Endometrium (tissue), 2 donors: ENCODE measurements at regions not wholly inside any gene's neighbourhood (a gene's known extent, or its start where the extent isn't known, plus 50 kb on each side); places are given as distances from the start of the nearest gene placed in this dataset.

ENCODE experiments used
- FAIRE-seq: peaks from 2 replicates; lab custom pipeline; 2012; peaks lifted over from hg19 to GRCh38; lab: Jason Lieb, UNC
- donor health status: control.
- donor health status: control.

GRCh38 chr15:39281094-39281493 lies 299.8 kb upstream of the THBS1 start:
- FAIRE-seq: no peak

GRCh38 chr15:39282663-39283208 lies 298.1 kb upstream of the THBS1 start:
- FAIRE-seq: no peak

- FAIRE-seq: no peak
Measured at GRCh38 chr15:39283531-39283930, 297.3 kb upstream of the THBS1 start.

GRCh38 chr15:39285071-39285470 lies 295.8 kb upstream of the THBS1 start:
- FAIRE-seq: peak; percentile 79

DNA sequence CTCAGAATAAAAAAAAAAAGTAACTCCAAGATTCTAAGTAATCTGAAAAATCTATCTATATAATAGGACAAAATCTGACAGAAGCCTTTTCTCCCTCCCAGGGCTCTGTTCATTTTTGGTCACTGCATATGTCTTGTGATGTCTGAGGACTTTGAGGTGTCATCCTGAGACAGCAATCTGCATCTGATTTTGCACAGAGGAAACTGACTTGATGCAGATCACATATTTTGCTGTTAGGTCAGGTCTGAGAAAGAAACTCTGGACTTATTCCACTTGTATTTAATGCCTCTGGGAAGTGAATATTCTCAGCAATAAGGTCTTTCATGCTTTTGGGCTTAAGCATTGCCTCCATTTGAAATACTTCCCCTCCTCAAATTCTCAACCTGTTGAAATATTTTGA lies 295.2 kb upstream of the THBS1 start:
- no peak for FAIRE-seq

DNA sequence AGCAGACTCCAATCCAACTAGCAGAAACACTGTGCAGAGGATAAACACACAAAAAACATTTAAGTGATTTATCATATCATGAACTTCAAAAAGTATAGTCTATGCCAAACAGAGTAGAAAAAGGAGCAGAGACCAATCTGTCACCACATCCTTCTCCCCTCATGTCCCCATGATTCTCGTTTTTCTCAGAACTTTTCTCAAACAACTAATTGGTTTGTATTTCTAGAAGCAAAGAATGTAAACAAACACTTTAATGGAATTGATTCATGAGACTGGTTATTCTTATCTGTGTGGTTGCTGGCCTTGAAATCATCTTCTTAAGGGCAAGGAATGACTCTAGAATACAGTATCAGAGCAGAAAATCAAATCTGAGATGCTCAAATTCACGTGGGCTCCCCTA lies 294.2 kb upstream of the THBS1 start:
- peak; percentile 92 for FAIRE-seq

DNA sequence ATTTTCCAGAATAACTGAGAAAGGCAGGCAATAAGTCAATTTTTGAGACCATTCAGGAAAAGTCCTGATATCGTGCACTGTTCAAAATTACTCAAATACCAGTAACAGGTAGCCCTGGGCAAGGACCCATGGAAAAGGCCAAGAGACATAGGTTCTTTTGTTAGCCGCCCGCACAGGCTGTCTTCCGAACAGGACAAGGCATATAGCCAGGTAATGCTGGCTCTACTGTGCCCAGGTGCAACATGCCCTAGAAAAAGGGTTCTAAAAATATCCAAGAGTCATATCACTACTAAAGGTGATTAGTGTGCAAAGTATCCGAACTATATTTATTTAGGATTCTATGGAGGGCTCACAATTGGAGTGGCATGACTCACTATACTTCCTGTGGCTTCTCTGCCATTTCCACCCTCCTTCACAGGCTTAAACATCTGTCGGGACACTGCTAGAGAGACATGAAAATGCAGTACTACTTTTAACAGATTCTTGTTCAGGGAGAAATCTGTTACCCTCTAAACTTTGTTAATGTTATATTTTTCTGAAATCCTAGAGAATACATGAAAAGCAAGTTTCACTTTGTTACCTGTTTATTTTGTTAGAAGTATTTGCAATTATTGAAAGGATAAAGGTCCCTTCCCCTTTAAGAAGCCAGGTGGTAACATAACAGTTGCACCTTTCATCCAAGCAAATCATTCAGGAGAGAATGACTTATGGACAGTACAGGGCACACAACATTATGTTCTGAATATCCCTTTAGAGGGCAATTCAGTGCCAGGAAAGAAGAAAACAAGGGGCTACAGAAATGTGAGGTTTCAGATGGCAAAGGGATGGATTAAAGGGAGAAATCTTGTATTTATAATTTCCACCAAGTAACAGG lies 293.3 kb upstream of the THBS1 start:
- FAIRE-seq: no peak

- FAIRE-seq: no peak
Measured at GRCh38 chr15:39290711-39291435, 290.0 kb upstream of the THBS1 start.

GRCh38 chr15:39291690-39292089 lies 289.2 kb upstream of the THBS1 start:
- FAIRE-seq: no peak

DNA sequence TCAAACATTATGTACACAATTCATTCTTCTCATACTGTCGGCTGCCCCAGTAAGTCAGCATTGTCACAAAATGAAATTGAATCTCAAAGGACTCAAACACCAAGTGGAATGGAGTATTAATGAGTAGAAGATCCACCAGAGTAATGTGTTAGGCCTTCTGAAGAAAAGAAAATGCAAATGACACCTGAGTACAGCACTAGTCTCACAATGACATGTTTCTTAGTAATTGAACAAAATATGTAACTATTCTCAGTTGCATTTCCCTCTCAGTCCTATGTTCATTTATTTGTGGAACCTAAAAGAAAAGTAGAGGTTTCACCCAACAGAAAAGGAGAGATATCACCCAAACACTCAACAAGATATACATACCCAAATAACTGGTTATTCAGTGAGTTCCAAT lies 283.9 kb upstream of the THBS1 start:
- FAIRE-seq: no peak

GRCh38 chr15:39298271-39298962 lies 282.5 kb upstream of the THBS1 start:
- FAIRE-seq: no peak

GRCh38 chr15:39299486-39300267 lies 281.2 kb upstream of the THBS1 start:
- FAIRE-seq: no peak

GRCh38 chr15:39300451-39301153 lies 280.3 kb upstream of the THBS1 start:
- no peak for FAIRE-seq

- FAIRE-seq: no peak
Measured at GRCh38 chr15:39301589-39301999, 279.3 kb upstream of the THBS1 start.

- FAIRE-seq: no peak
Measured at GRCh38 chr15:39302936-39303335, 277.9 kb upstream of the THBS1 start.

DNA sequence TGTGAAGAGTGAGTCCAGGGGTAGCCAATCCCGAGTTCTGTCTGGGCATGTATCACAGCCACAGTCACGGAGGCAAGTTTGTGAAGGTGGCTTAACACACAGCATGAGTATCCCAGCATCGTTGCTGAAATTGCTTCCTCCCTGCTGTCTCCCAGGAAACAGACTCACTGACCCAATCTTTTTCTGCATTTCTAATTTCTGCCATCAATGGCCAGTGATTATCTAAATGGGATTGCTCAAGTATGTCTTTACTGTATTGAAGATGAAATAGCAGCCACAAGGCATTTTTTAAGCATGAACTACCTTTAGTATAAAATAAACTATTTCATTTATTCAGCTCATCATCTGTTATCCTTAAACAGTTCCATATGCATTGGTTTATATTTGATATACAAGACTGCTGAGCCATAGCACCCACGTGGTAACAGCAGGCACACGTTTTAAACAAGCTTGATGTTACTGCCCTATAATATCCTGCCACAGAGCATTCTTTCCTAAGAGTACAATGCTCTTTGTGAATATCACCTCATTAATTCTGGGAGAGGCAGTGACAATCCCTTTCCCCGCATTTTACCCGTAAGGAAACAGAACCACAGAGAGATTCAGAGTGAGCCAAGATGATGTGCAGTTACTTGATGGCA lies 276.6 kb upstream of the THBS1 start:
- FAIRE-seq: no peak

GRCh38 chr15:39304931-39305728 lies 275.7 kb upstream of the THBS1 start:
- FAIRE-seq: no peak

DNA sequence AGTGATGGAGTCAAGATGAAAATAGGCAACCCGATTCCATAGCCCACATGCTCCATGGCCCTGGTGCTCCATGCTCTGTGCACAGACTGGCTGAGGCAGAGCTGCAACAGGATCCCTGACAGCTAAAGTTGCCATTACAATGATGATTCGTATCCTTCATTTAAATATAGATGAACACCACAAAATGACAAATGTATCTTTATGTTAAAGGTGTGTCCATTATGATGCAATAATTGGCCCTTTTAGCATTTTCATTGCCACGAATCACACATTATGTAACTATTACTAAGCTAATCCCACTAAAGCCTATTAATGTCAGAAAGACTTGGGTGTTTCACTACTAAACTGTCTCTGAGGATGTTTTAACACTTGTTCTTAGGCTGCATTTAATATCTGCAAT lies 270.2 kb upstream of the THBS1 start:
- no peak for FAIRE-seq

GRCh38 chr15:39312984-39313383 lies 267.9 kb upstream of the THBS1 start:
- no peak for FAIRE-seq

DNA sequence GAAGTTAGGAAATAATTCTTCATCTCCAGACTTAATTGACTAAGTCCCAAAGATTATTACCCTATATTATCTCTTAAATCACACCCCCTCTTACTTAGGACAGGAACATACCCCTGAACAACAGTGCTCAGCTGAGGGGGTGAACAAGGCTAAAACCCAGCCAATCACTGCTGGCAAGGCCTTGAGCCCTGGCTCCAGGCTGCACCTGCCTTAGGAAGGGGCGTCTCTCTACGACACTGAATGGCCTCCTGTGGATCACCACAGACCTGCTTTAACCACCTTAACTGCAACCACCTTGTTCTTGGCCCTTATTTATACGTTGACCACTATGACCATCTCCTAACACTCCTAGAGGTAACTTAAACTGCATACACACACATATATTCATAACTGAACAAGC lies 267.4 kb upstream of the THBS1 start:
- FAIRE-seq: no peak
